ENCODE measurements at regions not wholly inside any gene's neighbourhood (a gene's known extent, or its start where the extent isn't known, plus 50 kb on each side); places are given as distances from the start of the nearest gene placed in this dataset.
"Not testable (repeated sequence)": the region's sequence is repeated elsewhere in the genome, so short reads cannot be mapped to it uniquely, and the experiment has no call there.

DNA sequence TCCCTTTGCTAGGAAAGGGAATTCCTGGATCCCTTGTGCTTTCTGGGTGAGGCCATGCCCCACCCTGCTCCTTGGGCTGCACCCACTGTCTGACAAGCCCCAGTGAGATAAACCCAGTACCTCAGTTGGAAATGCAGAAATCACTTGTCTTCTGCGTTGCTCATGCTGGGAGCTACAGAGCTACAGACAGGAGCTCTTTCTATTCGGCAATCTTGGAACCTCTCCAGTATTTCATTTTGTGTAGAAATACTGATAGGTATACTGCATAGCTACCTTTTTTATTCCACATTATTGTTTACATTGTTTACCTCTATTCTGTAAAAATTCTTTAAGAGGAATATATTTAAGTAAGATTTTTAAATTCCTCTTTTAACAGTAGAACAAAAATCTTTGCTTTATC, 302.5 kb upstream of the SLITRK5 start:
- no peak for DNase-seq

DNA sequence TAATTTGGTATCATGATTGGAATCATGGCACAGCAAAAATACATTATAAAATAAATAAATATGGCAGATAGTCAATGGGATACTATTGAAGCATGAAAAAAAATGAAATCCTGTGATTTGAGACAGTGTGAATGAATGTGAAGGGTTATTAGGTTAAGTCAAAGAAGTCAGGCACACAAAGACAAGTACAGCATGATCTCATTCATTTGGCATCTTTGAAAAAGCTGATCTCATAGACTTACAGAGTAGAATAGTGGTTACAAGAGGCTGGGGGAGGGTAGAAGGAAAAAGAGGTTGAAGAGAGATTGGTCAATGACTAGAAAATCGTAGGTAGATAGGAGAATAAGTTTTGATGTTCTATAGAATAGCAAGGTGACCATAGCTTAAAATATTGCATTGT, 295.1 kb upstream of the SLITRK5 start:
- no peak for DNase-seq

DNA sequence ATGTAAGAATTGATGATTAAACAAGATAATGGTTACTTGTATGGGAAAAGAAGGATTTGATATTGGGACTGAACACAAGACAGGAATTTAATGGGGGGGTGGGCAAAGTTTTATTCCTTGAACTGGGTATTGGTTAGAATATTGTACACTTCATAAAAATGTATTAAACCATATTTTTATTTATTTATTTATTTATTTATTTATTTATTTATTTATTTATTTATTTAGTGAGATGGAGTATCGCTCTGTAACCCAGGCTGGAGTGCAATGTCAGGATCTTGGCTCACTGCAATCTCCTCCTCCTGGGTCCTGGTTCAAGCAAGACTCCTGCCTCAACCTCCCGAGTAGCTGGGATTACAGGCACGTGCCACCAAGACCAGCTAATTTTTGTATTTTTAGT, 287.1 kb upstream of the SLITRK5 start:
- no peak for DNase-seq

DNA sequence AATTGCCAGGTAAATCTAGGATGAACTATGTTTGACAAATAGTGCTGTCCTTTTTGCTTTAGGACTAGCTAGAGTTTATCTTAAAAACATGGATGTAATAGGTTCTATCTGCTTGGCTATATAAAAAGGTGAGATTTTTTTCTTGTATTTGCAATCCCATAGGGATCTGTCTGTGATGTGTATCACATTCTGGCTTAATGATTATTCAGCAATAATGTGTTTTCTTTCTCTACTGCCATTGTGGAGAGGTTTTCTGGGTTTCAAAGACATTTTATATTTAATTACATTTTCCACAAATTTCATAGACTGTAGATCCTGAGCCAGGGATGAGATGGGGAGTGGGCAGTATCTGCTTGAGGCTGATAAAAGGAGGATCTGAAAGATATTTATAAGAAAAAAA, 277.8 kb upstream of the SLITRK5 start:
- no peak for DNase-seq

DNA sequence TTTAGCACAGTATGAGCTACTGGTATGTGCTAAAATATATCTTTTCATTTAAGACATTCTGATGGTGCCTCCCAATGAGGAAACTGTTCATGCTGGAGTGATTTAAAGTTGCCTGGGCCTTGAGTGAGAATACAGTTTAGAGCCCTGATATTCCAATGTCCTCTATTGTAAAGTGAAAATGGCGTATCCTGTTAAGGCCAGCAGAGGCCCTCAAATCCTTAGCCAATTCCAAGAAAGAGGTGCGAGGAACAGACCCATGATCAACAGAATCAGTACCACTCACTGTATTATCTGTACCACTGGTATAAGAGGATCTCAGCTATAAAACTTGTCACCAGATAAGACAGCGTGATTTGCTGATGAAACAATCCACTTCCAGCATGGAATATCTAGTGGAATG, 273.1 kb upstream of the SLITRK5 start:
- DNase-seq, result no peak

DNA sequence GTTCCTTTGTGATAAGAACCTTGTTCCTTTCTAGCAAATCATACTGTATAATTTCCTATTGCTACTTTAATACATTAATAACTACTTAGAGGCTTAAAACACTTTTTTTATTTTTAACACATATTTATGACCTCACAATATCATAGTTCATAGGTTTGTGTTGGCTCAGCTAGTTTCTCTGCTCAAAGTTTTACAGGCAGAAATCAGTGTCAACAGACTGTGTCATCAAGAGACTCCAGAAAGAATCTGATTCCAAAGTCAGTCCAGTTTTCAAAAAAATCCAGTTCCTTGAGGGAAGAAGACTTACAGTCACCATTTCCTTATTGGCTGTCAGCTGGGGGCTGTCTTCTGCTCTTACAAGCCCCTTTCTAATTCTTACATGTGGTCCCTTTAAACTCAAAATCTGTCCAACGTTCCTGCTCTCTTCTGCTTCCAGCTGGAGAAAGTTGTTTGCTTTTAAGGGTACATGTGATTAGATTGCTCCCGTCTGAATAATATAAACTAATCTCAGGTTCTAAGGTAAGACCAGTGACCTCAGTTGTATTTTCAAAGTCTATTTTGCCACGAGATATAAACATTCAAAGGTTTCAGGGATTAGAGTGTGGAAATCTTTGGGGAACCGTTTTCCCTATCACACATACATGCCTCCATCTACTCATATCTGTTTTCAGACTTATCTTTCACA, 267.3 kb upstream of the SLITRK5 start:
- DNase-seq, result no peak

DNA sequence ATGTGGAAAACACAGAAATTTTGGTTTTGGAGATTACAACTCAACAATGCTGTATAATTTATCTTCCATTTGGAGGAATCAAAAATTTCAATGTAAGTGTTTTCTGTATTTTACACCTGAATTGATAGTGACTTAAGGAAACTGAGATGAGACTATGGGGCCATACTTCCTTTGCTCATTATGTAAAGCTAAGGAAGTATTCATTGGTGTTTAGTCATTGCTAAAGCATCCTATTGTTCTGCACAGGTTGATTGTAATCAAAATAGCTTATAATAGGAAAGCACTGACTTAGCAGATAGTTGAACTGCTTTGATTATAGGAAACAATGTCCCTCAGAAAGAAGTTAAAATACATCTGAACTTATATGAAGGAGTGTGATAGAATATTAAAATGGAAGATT, 244.4 kb upstream of the SLITRK5 start:
- DNase-seq, result no peak

DNA sequence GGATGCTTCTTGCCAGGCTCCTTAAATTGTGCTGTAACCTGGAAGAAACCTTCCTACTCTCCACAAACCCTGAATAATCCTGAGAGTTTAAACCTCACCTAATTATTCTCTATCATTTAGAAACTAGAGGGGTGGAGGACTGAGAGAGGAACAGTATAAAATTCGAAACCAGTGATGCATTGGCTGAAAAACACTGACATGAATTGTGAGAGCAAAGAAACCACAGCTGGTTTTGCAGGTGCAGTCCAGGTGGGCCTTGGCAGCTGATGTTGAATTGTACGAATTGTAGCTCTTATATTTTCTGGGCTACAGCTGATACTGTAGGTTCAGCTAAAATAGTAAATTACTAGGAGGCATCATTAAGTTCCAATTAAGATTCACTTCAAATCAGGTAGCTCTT, 227.0 kb upstream of the SLITRK5 start:
- DNase-seq, result no peak

DNA sequence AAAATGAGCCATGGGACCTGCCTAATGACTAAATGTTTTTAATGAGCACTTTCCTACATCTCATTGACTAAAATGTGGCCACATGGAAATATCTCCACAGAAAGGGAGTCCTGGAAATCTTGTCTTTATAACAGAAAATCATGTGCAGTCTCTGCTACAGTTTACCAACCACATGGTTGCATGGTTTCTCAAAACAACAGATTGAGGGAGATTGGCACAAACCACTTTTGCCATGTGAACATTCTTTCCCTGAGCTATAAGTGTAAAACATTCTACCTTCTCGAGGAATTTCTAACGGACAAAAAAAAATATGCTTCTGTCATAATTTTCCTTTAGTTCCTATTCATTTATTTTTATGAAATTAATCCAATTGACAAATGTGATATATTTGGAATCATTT, 218.9 kb upstream of the SLITRK5 start:
- DNase-seq, result no peak

DNA sequence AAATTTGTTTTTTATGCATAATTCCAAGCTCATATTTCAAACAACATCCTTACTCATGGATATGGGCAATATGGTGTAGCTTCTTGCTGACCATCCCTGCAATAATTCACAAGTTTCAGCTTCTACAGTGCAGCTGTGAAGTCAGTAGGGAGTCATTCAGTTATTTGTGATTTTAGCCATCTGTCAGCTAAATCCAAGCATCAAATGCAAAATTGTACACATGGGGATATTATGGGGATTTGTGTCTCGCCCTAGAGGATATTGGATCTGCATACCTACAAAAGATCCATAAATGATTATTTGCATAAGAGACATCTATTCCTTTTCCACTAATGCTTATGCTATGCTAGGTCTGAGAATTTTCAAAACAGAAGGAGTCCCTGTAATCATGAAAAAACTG, 217.9 kb upstream of the SLITRK5 start:
- no peak for DNase-seq

DNA sequence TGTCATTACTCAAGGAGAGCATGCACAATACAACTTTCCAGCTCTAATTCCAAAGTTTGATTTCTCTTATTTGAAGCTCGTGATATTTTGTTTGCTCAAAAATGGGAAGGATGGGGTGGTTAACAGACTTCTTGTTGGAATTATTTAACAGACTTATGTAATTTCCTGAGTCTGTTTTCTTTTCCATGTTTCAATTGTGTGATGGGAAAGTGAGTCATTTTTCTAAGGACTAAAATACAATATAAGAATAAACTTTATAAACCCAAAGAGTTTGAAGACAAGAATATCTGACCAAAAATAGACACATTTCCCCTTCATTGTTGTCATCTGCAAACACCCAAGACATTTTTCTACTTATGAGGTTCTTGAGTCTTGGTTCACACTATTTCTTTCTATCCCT, 211.8 kb upstream of the SLITRK5 start:
- DNase-seq, result no peak

DNA sequence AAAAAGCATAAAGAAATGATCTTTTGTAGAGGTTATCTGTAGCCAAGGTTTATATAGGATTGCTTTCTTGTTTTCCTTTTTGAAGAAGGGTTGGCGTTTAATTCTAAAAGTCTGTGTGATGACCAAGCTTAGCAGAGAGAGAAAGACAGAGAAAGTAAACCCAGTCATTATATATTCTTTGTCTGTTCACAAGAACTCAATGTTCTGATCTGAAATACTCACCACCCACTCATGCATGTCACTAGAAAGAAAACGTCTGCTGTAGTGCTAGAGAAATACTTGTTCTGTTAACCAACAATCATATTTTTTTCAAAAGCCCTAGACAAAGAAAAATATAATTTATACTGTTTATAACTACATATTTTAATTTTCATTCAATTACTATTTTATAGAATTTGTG, 173.7 kb upstream of the SLITRK5 start:
- DNase-seq, result no peak

DNA sequence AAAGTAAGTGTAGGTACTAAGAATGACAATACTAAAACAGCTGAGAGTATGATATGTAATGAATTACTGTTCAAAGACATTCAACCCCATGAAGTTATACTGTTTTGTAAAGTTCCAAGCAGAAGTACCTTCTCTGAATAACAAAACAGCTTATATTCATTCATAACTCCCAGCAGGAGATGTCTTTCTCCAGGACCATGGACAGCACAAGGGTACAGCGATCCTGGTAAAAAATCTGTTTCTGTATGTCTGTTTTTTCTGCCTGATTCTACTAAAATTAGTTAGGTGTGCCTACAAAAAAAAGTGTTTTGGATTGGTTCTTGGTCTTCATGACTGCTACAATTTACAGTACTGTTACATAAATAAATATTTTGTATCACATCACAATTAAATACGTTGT, 172.5 kb upstream of the SLITRK5 start:
- no peak for DNase-seq

DNA sequence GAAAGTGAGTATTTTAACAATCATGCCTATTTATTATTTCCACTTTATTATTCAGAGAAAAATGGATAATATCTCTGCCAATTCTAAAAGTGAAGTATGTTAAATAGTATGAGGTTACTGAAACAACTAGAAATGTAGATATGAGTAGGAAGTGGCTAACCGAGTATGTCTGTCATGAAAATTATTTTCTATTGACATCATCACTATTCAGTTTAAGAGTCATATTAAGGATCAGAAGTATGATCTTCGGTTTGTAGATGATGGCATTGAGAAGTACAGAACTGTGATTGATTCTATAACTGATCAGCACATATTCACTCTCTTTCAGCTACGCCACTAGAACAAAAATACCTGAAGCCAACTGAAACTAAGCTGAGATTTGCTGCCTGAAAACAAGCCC, 146.4 kb upstream of the SLITRK5 start:
- no peak for DNase-seq

DNA sequence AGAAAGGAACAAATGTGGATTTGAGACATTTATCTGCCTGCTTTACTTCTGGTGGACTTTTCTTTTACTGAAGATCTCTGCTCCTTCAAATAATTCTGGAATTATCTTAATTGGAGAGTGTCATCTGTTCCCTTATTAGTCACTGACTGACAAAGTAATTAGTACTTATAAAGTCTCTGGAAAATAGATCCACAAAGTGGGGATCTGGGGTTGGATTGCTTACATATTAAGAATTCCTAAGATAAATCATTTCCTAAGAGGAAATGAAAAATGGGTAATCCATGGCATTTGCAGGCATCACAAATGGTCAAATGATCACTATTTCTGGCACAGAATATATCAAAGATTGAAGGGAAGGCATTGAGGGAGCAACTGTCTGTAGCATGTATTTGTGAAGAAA, 137.4 kb upstream of the SLITRK5 start:
- no peak for DNase-seq

DNA sequence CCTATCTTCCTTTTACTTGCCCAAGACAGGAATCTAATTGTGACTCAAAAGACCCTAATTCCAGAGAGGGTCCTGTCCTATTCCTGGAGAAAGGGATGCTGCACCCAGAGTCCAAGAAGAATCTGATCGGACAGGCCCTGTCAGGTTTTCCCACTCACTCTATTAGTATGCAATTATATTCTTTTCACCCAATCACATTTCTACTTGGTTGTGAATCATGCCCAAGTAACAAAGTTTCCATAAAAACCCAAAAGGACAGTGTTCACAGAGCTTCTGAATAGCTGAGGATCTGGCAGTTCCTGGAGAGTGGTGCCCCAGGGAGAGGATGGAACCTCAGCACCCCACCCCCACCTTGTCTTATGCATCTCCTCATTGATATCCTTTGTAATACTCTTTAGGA, 135.3 kb upstream of the SLITRK5 start:
- DNase-seq, result no peak

DNA sequence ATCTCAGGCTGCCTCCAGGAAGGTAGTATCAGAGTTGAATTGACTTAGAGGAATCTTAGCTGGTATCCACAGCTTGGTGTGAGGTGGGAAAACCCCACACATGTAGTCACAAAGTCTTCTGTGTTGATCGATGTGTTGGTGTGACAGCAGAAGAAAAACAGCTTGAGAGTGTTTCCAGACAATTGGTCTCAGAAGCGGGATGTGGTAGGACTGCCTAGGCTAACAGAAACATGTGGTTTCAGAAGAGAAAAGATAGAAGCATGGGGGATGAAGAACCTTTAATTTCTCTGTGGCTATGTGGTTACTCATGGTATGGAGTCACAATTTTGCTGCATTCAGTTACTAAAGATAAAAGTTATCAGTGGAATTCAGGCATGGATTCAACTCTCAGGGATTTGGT, 134.7 kb upstream of the SLITRK5 start:
- no peak for DNase-seq

DNA sequence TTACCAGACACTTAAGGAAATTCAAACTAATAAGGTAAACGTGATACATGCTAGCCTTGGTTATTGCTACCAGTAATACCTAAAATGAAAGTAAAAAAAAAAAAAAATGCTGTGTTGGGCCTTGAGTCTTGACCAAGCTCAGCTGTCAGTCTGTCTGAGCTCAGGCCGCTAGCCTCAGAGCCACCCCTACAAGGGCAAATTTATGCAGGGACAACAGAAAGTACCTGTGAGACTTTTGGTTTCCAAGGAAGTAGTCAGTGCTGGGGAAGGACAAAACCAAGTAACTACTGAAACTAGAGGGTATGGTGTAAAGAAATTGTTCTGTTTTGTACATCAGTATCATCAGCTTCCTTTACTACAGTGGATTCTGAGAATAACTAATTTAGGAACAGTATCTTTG, 134.3 kb upstream of the SLITRK5 start:
- no peak for DNase-seq

DNA sequence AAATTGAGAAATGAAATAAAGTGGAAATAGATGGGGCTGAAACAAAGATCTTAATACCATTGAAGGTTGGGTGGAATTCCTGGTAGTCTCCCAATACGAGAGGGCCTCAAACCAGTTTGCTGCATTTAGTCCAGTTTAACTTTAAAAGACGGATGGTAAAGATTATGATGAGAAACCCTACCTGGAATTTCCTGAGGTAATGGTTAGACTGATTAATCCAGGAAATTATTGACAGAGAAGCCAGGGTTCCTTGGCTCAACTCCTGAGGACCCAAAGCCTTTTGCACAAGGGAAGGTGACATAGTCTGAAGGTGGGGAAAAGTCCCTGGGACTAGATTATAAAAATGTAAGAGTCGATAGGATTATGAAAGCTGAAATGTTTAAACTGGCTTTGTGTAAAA, 133.2 kb upstream of the SLITRK5 start:
- no peak for DNase-seq

DNA sequence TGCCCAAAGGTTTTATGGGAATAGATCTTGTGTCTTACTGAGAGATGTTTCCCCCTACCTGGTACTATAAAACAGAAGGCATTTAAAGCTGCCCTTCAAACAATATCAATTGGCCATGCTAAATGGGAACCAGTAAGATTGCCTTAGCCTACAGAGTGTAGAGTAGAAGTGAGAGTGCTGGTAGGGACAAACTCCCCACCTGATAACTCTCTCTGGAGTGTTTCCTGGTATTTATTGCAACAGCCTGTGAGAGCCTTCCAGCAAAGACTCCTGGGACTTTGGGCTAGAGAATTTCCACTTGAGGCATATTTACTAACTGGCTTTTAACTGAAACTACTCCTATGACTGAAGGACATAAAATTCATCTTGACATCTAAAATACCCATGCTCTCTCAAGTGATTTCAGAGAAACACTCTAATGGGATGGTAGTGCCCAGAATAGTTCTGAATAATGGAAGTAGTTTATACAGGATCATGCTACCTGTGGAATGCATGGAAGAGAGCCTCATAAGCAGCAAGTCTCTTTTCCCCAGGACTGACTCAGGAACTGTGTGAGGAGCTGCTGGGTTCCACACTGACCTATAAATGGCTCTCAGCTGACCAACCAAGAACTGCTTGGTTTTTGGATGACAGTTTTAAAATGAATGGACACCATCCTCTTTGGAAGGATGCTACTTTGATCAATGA, 132.7 kb upstream of the SLITRK5 start:
- DNase-seq, result no peak

DNA sequence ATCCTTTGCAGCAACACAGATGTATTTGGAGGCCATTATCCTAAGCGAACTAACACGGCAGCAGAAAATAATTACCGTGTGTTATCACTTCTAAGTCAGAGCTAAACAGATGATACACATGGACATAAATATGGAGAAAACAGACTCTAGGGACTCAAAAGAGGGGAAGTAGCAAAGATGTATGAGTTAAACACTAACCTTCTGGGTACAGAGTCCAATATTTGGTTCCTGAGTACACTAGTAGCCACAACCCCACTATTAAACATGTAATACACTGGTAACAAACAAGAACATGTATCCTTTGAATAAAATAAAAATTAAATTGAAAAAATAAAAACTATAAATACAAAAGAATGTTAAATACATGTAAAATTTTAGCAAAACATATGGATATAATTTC, 118.0 kb upstream of the SLITRK5 start:
- DNase-seq, result no peak

DNA sequence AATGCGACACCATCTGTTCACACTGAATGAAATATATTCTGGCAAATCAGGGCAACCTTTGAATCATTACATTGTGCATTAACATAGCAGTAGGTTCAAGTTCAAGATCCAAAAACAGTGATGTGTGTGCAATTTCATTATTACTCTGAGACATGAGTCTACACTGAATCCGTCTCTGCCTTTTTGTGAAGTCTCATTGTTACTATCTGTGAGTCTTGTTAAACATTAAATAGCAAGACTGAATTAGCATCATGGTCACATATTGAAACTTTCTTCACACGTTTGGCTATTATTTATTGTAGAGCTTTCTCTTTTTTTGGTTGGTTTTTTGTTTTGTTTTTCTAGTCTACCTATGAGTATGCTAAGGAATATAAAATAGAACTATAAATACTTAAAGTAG, 117.1 kb upstream of the SLITRK5 start:
- no peak for DNase-seq

DNA sequence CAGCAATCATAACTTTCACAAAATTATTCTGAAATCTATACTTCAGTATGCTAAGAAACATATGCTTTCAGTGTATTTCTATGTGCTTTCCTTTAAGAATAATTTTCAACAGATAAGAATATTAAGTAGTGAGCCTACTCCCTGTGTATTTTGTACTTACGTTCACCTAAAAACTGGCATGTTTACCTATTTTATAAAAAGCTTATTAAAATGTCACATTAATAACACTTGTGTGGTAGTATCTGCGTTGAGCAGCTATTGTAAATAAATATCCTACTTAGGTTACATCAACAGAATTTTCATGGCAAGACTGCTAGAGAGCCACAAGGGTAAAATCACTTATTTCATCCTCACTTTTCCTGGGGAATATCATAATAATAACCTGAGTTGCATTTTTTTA, 113.4 kb upstream of the SLITRK5 start:
- no peak for DNase-seq

DNA sequence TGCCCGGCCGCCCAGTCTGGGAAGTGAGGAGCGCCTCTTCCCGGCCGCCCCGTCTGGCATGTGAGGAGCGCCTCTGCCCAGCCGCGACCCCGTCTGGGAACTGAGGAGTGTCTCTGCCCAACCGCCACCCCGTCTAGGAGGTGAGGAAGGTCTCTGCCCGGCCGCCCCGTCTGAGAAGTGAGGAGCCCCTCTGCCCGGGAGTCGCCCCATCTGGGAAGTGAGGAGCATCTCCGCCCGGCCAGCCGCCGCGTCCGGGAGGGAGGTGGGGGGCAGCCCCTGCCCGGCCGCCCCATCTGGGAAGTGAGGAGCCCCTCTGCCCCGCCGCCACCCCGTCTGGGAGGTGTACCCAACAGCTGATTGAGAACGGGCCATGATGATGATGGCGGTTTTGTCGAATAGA, 109.6 kb upstream of the SLITRK5 start:
- DNase-seq, result not testable (repeated sequence)

DNA sequence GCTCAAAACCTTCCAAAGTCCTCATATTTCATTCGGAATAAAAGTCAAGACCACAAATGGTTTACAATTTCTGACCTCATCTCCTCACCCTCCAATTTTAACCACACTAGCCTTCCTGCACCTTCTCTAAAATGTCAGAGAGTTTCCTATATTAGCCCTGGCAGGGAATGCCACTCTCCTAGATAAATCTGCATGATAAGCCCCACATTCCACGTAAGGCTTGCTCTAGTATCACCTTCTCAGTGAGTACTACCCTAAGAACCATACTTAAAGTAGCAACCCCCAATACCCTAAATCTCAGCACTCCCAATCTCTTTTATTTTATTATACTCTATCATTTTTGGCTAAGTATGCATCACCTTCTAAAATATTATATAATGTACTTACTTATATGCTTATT, 100.5 kb upstream of the SLITRK5 start:
- no peak for DNase-seq
